GM12865 (cell line): ENCODE measurements at regions not wholly inside any gene's neighbourhood (a gene's known extent, or its start where the extent isn't known, plus 50 kb on each side); places are given as distances from the start of the nearest gene placed in this dataset.

Source experiments
- DNase-seq: peaks from one replicate; pipeline ENCODE4 v3.0.0; 2010; ENCODE audit warnings: low read depth
- H3K4me3 ChIP-seq: 2 replicates; pipeline ENCODE4 v1.5.1; 2011; ENCODE audit warnings: mild to moderate bottlenecking, low read depth, low read length, control low read depth
- CTCF ChIP-seq: IDR thresholded peaks from 2 replicates; pipeline ENCODE4 v1.5.1; 2011; ENCODE audit warnings: low read length, control low read depth, low read depth, inconsistent platforms; ENCODE audit not compliant: insufficient read depth; ENCODE audit errors: missing control alignments

GRCh38 chr1:96206451-96206850, 515.1 kb upstream of the PTBP2 start:
- TF ChIP-seq CTCF = no peak
- H3K4me3 ChIP-seq = no peak overlapping the region
- no peak for DNase-seq

GRCh38 chr1:96207936-96208335, 513.6 kb upstream of the PTBP2 start:
- no peak overlapping the region for H3K4me3 ChIP-seq
- DNase-seq = no peak
- TF ChIP-seq CTCF = no peak

- H3K4me3 ChIP-seq = no peak overlapping the region
- TF ChIP-seq CTCF = no peak
- DNase-seq = no peak
Measured at GRCh38 chr1:96208428-96208827, 513.2 kb upstream of the PTBP2 start.

GRCh38 chr1:96210054-96210453, 511.5 kb upstream of the PTBP2 start:
- no peak overlapping the region for H3K4me3 ChIP-seq
- no peak for DNase-seq
- TF ChIP-seq CTCF = no peak

- H3K4me3 ChIP-seq = no peak overlapping the region
- TF ChIP-seq CTCF = no peak
- DNase-seq = no peak
Measured at GRCh38 chr1:96211202-96211601, 510.4 kb upstream of the PTBP2 start.

- no peak for TF ChIP-seq CTCF
Measured at GRCh38 chr1:96214982-96215381, 506.6 kb upstream of the PTBP2 start.

DNA sequence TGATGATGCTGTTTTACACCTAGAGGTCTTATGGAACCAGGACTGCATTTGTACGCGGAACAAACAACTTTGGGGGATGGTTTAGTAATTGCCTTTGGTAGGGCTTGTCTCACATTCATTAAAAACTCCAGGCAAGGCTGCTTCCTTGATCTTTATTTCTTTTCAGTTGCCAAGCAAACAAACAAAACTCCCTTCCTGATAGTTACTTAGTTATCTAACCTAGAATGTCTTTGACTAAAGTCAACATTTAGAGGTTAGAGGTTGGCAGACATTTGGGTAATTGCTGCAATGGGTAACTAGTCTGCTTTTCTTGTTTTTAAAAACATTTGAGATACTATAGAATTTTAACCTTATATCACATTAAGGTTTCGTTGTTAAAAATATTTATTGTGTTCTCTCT, 500.9 kb upstream of the PTBP2 start:
- TF ChIP-seq CTCF = no peak
- H3K4me3 ChIP-seq = no peak overlapping the region
- DNase-seq = no peak

More at GRCh38 chr1:96214982-96215381, 506.6 kb upstream of the PTBP2 start:
- DNase-seq = no peak
- no peak overlapping the region for H3K4me3 ChIP-seq
